ENCODE measurements at regions not wholly inside any gene's neighbourhood (a gene's known extent, or its start where the extent isn't known, plus 50 kb on each side); places are given as distances from the start of the nearest gene placed in this dataset.

- no peak for TF ChIP-seq CTCF (conservative IDR thresholded peaks at IDR 0.05; ENCODE audit: low read depth in 2 of 2)
- no peak for TF ChIP-seq EZH2 (IDR thresholded peaks at IDR 0.05; ENCODE audit: low read depth, unreplicated experiment)
- TF ChIP-seq STAT1 (IDR thresholded peaks at IDR 0.05; ENCODE audit: unreplicated experiment) = no peak
Observed at GRCh38 chr5:145162626-145163025, 672.5 kb downstream of the PRELID2 start.

All from GM23338 (cell line).